NOMO-1 (cell line): ENCODE measurements at regions not wholly inside any gene's neighbourhood (a gene's known extent, or its start where the extent isn't known, plus 50 kb on each side); places are given as distances from the start of the nearest gene placed in this dataset.
"Not testable (repeated sequence)": the region's sequence is repeated elsewhere in the genome, so short reads cannot be mapped to it uniquely, and the experiment has no call there.

Experiments
- DNase-seq, 2 experiments: peaks; one replicate each; lab custom pipeline; 2025; ENCODE audit not compliant: unreplicated experiment in 2 of 2; lab: John Stamatoyannopoulos, UW

DNA sequence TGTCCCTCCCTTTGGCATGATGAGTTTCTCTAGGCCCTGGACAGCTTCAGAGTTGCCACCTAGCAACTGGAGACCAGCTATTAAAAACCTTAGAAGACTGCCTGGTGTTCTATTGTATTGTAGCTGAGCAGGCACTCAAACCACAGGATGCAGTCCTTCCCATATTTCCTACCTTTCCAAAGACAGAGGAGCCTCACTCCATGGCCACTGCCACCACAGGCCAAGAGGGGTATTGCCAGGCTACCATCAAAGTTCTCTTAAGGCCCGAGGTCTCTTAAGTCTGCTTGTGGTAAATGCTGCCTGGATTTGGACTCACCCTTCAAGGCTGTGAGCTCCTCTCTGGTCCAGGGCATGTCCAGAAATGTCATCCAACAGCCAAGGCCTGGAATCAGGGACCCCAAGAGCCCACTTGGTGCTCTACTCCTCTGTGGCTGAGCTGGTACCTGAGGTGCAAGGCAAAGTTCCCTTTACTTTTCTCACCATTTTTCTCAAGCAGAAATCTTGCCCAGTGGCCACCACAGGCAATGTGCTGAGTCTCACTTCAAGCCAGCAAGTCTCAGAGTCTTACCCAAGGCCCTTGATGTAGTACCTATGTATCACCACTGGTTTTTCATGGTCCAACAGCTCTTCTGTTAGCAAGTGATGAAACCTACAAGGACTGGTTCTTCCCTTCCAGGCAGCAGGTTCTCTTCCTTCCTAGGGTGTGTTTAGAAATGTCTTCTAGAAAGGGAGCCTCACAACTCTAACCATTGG, 269.4 kb downstream of the AMY1C start:
- DNase-seq, result no peak

GRCh38 chr1:104019675-104020049, 270.0 kb downstream of the AMY1C start:
- DNase-seq, result no peak

GRCh38 chr1:104028416-104029035, 278.8 kb downstream of the AMY1C start:
- DNase-seq, result no peak

GRCh38 chr1:104029456-104029970, 279.8 kb downstream of the AMY1C start:
- DNase-seq, result no peak

DNA sequence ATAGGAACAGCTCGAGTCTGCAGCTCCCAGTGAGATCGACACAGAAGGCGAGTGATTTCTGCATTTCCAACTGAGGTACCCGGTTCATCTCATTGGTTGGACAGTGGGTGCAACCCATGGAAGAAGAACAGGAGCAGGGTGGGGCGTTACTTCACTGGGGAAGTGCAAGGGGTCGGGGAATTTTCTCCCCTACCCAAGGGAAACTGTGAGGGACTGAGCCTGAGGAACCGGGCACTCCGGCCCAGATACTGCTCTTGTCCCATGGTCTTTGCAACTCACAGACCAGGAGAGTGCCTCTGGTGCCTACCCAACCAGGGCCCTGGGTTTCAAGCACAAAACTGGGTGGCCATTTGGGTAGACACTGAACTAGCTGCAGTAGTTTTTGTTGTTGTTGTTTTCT, 307.1 kb downstream of the AMY1C start:
- no peak for DNase-seq

DNA sequence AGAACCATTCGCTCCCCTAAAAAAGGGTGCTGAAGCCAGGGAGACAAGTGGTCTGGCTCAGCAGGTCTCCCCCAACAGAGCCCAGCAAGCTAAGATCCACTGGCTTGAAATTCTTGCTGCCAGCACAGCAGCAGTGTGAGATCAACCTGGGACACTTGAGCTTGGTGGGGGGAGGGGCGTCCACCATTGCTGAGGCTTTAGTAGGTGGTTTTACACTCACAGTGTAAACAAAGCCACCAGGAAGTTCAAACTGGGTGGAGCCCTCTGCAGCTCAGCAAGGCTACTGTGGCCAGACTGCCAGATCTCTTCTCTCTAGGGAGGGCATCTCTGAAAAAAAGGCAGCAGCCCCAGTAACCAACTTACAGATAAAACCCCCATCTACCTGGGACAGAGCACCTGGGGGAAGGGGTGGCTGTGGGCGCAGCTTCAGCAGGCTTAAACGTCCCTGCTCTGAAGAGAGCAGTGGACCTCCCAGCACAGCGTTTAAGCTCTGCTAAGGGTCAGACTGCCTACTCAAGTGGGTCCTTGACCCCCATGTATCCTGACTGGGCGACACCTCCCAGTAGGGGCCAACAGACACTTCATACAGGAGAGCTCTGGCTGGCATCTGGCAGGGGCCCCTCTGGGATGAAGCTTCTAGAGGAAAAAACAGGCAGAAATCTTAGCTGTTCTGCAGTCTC, 307.7 kb downstream of the AMY1C start:
- DNase-seq, result not testable (repeated sequence)

DNA sequence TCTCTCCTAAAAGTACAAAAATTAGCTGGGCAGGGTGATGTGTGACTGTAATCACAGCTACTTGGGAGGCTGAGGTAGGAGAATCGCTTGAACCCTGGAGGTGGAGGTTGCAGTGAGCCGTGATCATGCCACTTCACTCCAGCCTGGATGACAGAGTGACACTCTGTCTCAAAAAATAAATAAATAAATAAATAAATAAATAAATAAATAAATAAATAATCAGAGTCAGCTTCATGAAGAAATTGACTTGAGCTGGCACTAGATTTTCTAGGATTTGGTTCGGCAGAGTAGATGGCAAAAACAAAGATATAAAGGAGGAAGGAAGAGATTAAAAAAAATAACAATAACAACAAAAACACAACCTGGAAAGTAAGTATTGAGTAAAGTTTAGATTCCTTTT, 311.9 kb downstream of the AMY1C start:
- DNase-seq, result not testable (repeated sequence)

GRCh38 chr1:104064399-104064798, 314.7 kb downstream of the AMY1C start:
- DNase-seq, result no peak

GRCh38 chr1:104072915-104073371, 323.2 kb downstream of the AMY1C start:
- DNase-seq, result no peak

DNA sequence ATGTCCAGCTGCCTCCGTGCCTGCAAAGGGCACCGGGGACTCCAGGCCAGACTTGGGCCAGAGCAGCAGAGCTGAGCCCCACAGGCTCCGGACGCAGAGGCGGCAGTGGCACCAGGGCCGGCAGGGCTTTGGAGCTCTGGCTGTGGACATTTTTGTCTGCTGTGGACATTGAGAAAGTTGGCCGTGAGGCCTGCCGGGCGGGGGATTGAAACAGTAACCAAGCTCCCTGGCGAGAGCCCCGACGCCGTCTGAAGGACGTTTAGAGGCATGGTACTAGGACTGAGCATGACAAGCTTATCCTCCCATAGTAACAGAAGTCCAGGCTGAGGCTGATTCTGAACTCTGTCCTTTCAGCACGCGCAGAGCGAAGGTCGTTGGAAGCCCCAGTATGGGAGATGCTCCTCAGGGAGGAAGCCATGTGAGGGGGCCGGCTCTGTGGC, 323.8 kb downstream of the AMY1C start:
- no peak for DNase-seq

- no peak for DNase-seq
Observed at GRCh38 chr1:104082221-104082620, 332.5 kb downstream of the AMY1C start.

- DNase-seq, result no peak
Observed at GRCh38 chr1:104084380-104084779, 334.7 kb downstream of the AMY1C start.

GRCh38 chr1:104092698-104093097, 343.0 kb downstream of the AMY1C start:
- no peak for DNase-seq

DNA sequence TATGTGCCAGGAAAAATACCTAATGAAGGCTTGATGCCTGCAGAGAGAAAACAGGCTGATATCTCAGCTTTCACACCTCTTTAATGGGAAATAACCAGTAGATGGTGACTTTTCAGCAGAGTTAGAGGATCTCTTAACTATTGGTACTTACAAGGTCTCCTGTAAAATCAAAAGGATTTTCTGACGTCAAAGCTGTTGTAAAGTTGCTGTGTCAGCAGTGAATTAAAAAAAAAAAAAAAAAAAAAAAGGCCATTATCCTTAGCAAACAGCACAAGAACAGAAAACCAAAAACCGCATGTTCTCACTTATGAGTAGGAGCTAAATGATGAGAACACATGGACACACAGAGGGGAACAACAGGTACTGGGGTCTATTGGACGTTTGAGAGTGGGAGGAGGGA, 349.1 kb downstream of the AMY1C start:
- no peak for DNase-seq

GRCh38 chr1:104100115-104100514, 350.4 kb downstream of the AMY1C start:
- no peak for DNase-seq

DNA sequence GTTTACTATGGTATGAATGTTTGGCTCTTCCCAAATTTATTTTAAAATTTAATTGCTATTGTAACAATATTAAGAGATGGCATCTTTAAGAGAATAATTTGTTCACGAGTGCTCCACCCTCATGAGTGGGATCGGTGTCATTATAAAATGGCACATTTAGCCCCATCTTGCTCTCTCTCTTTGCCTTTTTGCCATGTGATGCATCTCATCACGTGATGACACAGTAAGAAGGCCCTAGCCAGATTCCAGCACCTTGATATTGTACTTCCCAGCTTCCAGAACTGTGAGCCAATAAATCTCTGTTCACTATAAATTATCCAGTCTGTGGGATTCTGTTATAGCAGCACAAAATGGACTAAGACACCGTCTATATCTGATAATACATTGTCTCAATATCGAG, 355.8 kb downstream of the AMY1C start:
- no peak for DNase-seq

GRCh38 chr1:104120525-104120924, 370.8 kb downstream of the AMY1C start:
- no peak for DNase-seq

- no peak for DNase-seq
Observed at GRCh38 chr1:104121271-104121670, 371.6 kb downstream of the AMY1C start.

DNA sequence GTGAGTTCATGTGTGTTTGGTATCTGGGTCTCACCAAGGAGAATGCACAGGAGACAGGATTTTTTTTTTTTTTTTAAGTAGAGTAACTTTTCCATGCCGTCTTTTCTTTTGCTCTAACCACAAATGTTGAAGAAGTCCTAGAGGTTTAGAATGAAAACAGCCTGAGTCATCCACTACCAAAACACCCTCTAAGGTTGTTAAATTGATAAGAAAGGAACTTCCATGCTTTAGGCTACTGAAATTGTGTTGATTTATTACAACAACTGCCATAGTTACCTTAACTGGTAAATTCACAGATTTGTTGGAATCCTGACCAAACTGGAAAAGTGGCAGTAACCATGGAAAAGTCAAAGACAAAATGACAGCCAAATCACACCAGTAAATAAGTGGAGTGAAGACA, 375.6 kb downstream of the AMY1C start:
- DNase-seq, result no peak

DNA sequence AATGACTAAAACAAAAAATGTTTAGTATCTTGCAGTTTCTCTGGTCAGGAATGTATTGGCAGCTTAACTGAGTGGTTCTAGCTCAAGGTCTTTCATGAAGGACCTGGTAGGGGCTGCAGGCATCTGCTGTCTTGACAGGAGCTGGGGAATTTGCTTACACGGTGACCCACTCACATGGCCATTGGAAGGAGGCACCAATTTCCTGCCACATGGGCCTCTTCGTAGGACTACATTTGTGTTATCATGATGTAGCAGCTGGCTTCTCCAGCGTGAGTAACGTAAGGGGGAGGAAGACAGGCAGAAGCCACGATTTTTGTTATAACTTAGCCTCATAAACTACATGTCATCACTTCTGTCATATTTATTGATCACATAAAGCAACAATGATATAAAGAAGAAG, 376.3 kb downstream of the AMY1C start:
- DNase-seq, result no peak

- peak in 1 of 2 experiments; percentile 12 for DNase-seq
Observed at GRCh38 chr1:104132382-104132973, 382.8 kb downstream of the AMY1C start.
